ENCODE measurements at regions not wholly inside any gene's neighbourhood (a gene's known extent, or its start where the extent isn't known, plus 50 kb on each side); places are given as distances from the start of the nearest gene placed in this dataset.

DNA sequence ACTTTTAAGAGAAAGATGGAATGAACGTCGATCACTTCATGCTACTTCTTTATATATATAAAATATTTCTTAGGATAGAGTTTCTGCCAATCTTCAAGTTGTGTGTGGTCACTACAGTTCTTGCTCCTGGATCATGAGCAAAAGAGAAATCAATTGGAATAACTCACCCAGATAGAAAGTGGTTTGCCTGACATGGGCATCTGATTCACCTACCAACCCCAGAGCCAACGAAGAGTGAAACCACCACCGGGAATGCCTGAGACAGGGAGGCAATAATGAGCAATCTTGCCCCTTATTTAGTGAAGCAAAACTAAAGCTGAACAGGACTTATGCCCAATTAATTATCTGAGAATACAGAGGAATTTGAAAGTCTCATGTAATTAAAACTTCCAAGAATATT, 250.2 kb upstream of the REG3G start:
- Mint-ChIP-seq H3K36me3 (ENCODE audit: unreplicated experiment) (no peaks in the 10 kb centered on the region), H3K27me3 (ENCODE audit: unreplicated experiment) (no peaks in the 10 kb centered on the region), H3K9me3 (ENCODE audit: unreplicated experiment) (no peaks in the 10 kb centered on the region), H3K27ac (ENCODE audit: unreplicated experiment) (no peak overlapping the region), H3K4me3 (ENCODE audit: unreplicated experiment) (no peak overlapping the region), H3K4me1 (ENCODE audit: low read depth, unreplicated experiment) (peaks cover 8% of the 10 kb centered on the region)
- DNase-seq: no peak
- no peak for TF ChIP-seq CTCF (IDR thresholded peaks at IDR 0.05; ENCODE audit: partially characterized antibody, unreplicated experiment)

- Mint-ChIP-seq H3K27me3 (ENCODE audit: unreplicated experiment) (no peaks in the 10 kb centered on the region), H3K4me3 (ENCODE audit: unreplicated experiment) (no peak overlapping the region), H3K36me3 (ENCODE audit: unreplicated experiment) (no peaks in the 10 kb centered on the region), H3K9me3 (ENCODE audit: unreplicated experiment) (no peaks in the 10 kb centered on the region), H3K27ac (ENCODE audit: unreplicated experiment) (no peak overlapping the region), H3K4me1 (ENCODE audit: low read depth, unreplicated experiment) (peaks cover 8% of the 10 kb centered on the region)
- no peak for TF ChIP-seq CTCF (IDR thresholded peaks at IDR 0.05; ENCODE audit: partially characterized antibody, unreplicated experiment)
- DNase-seq: no peak
Measured at GRCh38 chr2:78778756-78779510, 246.6 kb upstream of the REG3G start.

- DNase-seq: no peak
- no peak overlapping the region for H3K4me3 Mint-ChIP-seq (ENCODE audit: unreplicated experiment)
Measured at GRCh38 chr2:78779761-78780160, 245.7 kb upstream of the REG3G start.

GRCh38 chr2:78780256-78780655, 245.2 kb upstream of the REG3G start:
- DNase-seq: no peak
- TF ChIP-seq CTCF (IDR thresholded peaks at IDR 0.05; ENCODE audit: partially characterized antibody, unreplicated experiment): no peak
- Mint-ChIP-seq H3K4me3 (ENCODE audit: unreplicated experiment) (no peak overlapping the region), H3K36me3 (ENCODE audit: unreplicated experiment) (no peaks in the 10 kb centered on the region), H3K9me3 (ENCODE audit: unreplicated experiment) (no peaks in the 10 kb centered on the region), H3K27me3 (ENCODE audit: unreplicated experiment) (no peaks in the 10 kb centered on the region), H3K4me1 (ENCODE audit: low read depth, unreplicated experiment) (peaks cover 8% of the 10 kb centered on the region), H3K27ac (ENCODE audit: unreplicated experiment) (no peak overlapping the region)

More at GRCh38 chr2:78779761-78780160, 245.7 kb upstream of the REG3G start:
- Mint-ChIP-seq H3K27ac (ENCODE audit: unreplicated experiment) (no peak overlapping the region), H3K4me1 (ENCODE audit: low read depth, unreplicated experiment) (peaks cover 8% of the 10 kb centered on the region), H3K9me3 (ENCODE audit: unreplicated experiment) (no peaks in the 10 kb centered on the region), H3K36me3 (ENCODE audit: unreplicated experiment) (no peaks in the 10 kb centered on the region), H3K27me3 (ENCODE audit: unreplicated experiment) (no peaks in the 10 kb centered on the region)
- TF ChIP-seq CTCF (IDR thresholded peaks at IDR 0.05; ENCODE audit: partially characterized antibody, unreplicated experiment): no peak

- H3K36me3 Mint-ChIP-seq (ENCODE audit: unreplicated experiment): no peaks in the 10 kb centered on the region
- no peaks in the 10 kb centered on the region for H3K9me3 Mint-ChIP-seq (ENCODE audit: unreplicated experiment)
- peaks cover 8% of the 10 kb centered on the region for H3K4me1 Mint-ChIP-seq (ENCODE audit: low read depth, unreplicated experiment)
- DNase-seq: no peak
- H3K27ac Mint-ChIP-seq (ENCODE audit: unreplicated experiment): no peak overlapping the region
- H3K27me3 Mint-ChIP-seq (ENCODE audit: unreplicated experiment): no peaks in the 10 kb centered on the region
- TF ChIP-seq CTCF (IDR thresholded peaks at IDR 0.05; ENCODE audit: partially characterized antibody, unreplicated experiment): no peak
- H3K4me3 Mint-ChIP-seq (ENCODE audit: unreplicated experiment): no peak overlapping the region
Measured at GRCh38 chr2:78780864-78781583, 244.5 kb upstream of the REG3G start.
